CD4-positive, alpha-beta T cell (primary cell): ENCODE measurements at regions not wholly inside any gene's neighbourhood (a gene's known extent, or its start where the extent isn't known, plus 50 kb on each side); places are given as distances from the start of the nearest gene placed in this dataset.

Source experiments
- ATAC-seq: fragments of 200-7000 bp; cut with Tn5 transposase; one replicate; pipeline ENCODE4 v1.10.0; 2022; ENCODE audit warnings: mild to moderate bottlenecking; ENCODE audit not compliant: poor library complexity
- CTCF ChIA-PET: fragments of 350-600 bp; sonication (Branson Sonifier 250); formaldehyde crosslinking; loops from one replicate; lab custom pipeline; 2021; ENCODE audit warnings: antibody characterized with exemption, inconsistent platforms; lab: Charles Lee
- POLR2A ChIA-PET: fragments of 350-600 bp; sonication (Branson Sonifier 250); formaldehyde crosslinking; loops from one replicate; lab custom pipeline; 2021; ENCODE audit warnings: antibody characterized with exemption, inconsistent platforms; lab: Charles Lee
- DNase-seq, 14 experiments: peaks; one replicate each; pipeline ENCODE4 v3.0.0-alpha.2; 2013 to 2020; ENCODE audit warnings: mixed read lengths in 2 of 14
- H3K27ac ChIP-seq, 2 donors: one replicate each; pipeline versions ENCODE4 v1.5.1 to v1.7.0; 2013; ENCODE audit warnings: low read length in 2 of 2, low read depth in 1 of 2, mild to moderate bottlenecking in 1 of 2
- H3K27me3 ChIP-seq, 2 experiments: 1 replicate in 1 of 2; 2 replicates in 1 of 2; pipeline versions ENCODE4 v1.6.1 to v1.7.0; 2013; ENCODE audit warnings: low read length in 2 of 2, control low read depth in 1 of 2, mild to moderate bottlenecking in 1 of 2, moderate library complexity in 1 of 2; ENCODE audit not compliant: insufficient read depth in 2 of 2, control insufficient read depth in 1 of 2
- H3K36me3 ChIP-seq: one replicate; pipeline ENCODE4 v1.6.1; 2013; ENCODE audit warnings: low read length, control low read depth; ENCODE audit not compliant: insufficient read depth
- H3K4me1 ChIP-seq: one replicate; pipeline ENCODE4 v1.6.1; 2013; ENCODE audit warnings: low read length, control low read depth; ENCODE audit not compliant: insufficient read depth
- H3K4me3 ChIP-seq: one replicate; pipeline ENCODE4 v1.5.1; 2013; ENCODE audit warnings: mild to moderate bottlenecking, low read length, moderate library complexity
- H3K9me3 ChIP-seq, 2 experiments: 1 replicate in 1 of 2; 2 replicates in 1 of 2; pipeline versions ENCODE4 v1.6.1 to v1.7.0; 2013; ENCODE audit warnings: low read length in 2 of 2, mild to moderate bottlenecking in 2 of 2, control low read depth in 1 of 2, moderate library complexity in 1 of 2; ENCODE audit not compliant: control insufficient read depth in 1 of 2, insufficient read depth in 1 of 2
- H3K27ac Mint-ChIP-seq: one replicate; pipeline ENCODE4 v1.8.0; 2020; ENCODE audit warnings: mixed read lengths
- H3K27me3 Mint-ChIP-seq: one replicate; pipeline ENCODE4 v1.8.0; 2021; ENCODE audit warnings: mixed read lengths
- H3K36me3 Mint-ChIP-seq: one replicate; pipeline ENCODE4 v1.8.0; 2021; ENCODE audit warnings: low read depth, mixed read lengths
- H3K4me1 Mint-ChIP-seq: one replicate; pipeline ENCODE4 v1.8.0; 2021; ENCODE audit warnings: low read depth, mixed read lengths
- H3K4me3 Mint-ChIP-seq: one replicate; pipeline ENCODE4 v1.8.0; 2020; ENCODE audit warnings: mild to moderate bottlenecking, mixed read lengths
- H3K9me3 Mint-ChIP-seq: one replicate; pipeline ENCODE4 v1.8.0; 2020; ENCODE audit warnings: mixed read lengths
- intact Hi-C, 2 experiments: fragments of 100-400 bp; cut with DNase I in 1 of 2; cut with micrococcal nuclease in 1 of 2; formaldehyde crosslinking; loops; one replicate each; pipeline versions ENCODE4 v1.15.1 to v1.9.0; 2023 to 2025; cut with DNase I, micrococcal nuclease
- TF ChIP-seq, protein P1 (sequence below): fragments of 200-600 bp; IDR thresholded peaks from one replicate; pipeline ENCODE4 v1.8.0; 2022; ENCODE audit warnings: antibody characterized with exemption, mild to moderate bottlenecking

DNA sequence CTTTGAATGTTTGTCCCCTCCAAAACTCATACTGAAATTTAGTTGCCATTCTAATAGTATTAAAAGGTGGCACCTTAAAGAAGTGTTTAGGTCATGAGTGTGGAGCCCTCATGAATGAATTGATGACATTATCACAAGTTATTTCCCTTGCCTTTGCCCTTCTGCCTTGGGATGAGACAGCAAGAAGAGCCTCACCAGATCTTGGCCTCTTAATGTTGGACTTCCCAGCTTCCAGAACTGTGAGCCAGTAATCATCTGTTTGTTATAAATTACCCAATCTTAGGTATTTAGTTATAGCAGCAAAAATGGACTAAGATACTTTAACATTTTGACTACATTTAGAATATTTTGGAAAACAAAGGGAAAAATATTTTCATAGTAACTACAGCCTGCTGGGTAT, 371.0 kb downstream of the JRKL start:
- POLR2A ChIA-PET, result no interaction called here
- Histone ChIP-seq H3K27me3 (no peaks in the 10 kb centered on the region), H3K27ac (no peak overlapping the region), H3K9me3 (peaks cover 0 to under 1% of the 10 kb centered on the region in 2 experiments), H3K4me3 (no peak overlapping the region), H3K36me3 (no peaks in the 10 kb centered on the region), H3K4me1 (no peaks in the 10 kb centered on the region)
- ATAC-seq (no peak), DNase-seq (no peak)
- no peaks in the 10 kb centered on the region for H3K4me1 Mint-ChIP-seq
- H3K36me3 Mint-ChIP-seq, result no peaks in the 10 kb centered on the region
- peaks cover 4% of the 10 kb centered on the region for H3K9me3 Mint-ChIP-seq
- no peak overlapping the region for H3K4me3 Mint-ChIP-seq
- H3K27ac Mint-ChIP-seq, result no peak overlapping the region
- CTCF ChIA-PET, result no interaction called here
- intact Hi-C loops, result no loop called here
- TF ChIP-seq, protein P1, sequence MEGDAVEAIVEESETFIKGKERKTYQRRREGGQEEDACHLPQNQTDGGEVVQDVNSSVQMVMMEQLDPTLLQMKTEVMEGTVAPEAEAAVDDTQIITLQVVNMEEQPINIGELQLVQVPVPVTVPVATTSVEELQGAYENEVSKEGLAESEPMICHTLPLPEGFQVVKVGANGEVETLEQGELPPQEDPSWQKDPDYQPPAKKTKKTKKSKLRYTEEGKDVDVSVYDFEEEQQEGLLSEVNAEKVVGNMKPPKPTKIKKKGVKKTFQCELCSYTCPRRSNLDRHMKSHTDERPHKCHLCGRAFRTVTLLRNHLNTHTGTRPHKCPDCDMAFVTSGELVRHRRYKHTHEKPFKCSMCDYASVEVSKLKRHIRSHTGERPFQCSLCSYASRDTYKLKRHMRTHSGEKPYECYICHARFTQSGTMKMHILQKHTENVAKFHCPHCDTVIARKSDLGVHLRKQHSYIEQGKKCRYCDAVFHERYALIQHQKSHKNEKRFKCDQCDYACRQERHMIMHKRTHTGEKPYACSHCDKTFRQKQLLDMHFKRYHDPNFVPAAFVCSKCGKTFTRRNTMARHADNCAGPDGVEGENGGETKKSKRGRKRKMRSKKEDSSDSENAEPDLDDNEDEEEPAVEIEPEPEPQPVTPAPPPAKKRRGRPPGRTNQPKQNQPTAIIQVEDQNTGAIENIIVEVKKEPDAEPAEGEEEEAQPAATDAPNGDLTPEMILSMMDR, result no peak
- H3K27me3 Mint-ChIP-seq, result no peaks in the 10 kb centered on the region

DNA sequence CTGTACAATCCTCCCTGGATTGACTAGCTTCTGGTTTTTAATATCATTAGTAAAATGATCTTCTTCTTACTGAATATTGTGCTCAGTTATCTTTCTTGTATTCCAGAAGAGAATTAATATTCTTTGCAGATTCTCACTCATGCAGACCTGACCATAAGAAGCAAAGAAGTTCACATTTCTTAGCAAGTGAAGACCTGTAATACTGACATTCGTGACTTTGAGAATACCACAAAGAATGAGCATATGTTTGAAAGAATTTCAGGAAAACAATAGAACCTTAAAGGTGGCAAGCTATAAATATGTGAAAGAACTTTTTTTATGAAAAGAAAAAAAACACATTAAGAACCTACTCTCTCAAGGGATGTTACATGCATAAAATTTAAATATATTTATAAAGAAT, 371.6 kb downstream of the JRKL start:
- Mint-ChIP-seq H3K27ac (no peak overlapping the region), H3K4me3 (no peak overlapping the region), H3K27me3 (no peaks in the 10 kb centered on the region), H3K36me3 (no peaks in the 10 kb centered on the region), H3K4me1 (no peaks in the 10 kb centered on the region), H3K9me3 (peaks cover 6% of the 10 kb centered on the region)
- no peaks in the 10 kb centered on the region for H3K27me3 ChIP-seq
- DNase-seq (no peak), ATAC-seq (no peak)
- H3K4me1 ChIP-seq, result no peaks in the 10 kb centered on the region
- no peaks in the 10 kb centered on the region for H3K36me3 ChIP-seq
- H3K4me3 ChIP-seq, result no peak overlapping the region
- H3K9me3 ChIP-seq, result no peaks in the 10 kb centered on the region
- TF ChIP-seq, protein P1, result no peak
- no peak overlapping the region for H3K27ac ChIP-seq
- POLR2A ChIA-PET, result no interaction called here
- intact Hi-C loops, result no loop called here
- CTCF ChIA-PET, result no interaction called here

GRCh38 chr11:96763244-96763643, 373.4 kb downstream of the JRKL start:
- intact Hi-C loops, result no loop called here
- Mint-ChIP-seq H3K36me3 (no peaks in the 10 kb centered on the region), H3K27ac (no peak overlapping the region), H3K4me1 (no peaks in the 10 kb centered on the region), H3K9me3 (peaks cover 9% of the 10 kb centered on the region), H3K27me3 (no peaks in the 10 kb centered on the region), H3K4me3 (no peak overlapping the region)
- no peak overlapping the region for H3K27ac ChIP-seq
- H3K9me3 ChIP-seq, result no peaks in the 10 kb centered on the region
- H3K4me3 ChIP-seq, result no peak overlapping the region
- H3K27me3 ChIP-seq, result no peaks in the 10 kb centered on the region
- no peak for ATAC-seq
- DNase-seq, result no peak
- CTCF ChIA-PET, result no interaction called here
- POLR2A ChIA-PET, result no interaction called here
- H3K4me1 ChIP-seq, result no peaks in the 10 kb centered on the region
- TF ChIP-seq, protein P1, result no peak
- no peaks in the 10 kb centered on the region for H3K36me3 ChIP-seq
